ENCODE measurements at regions not wholly inside any gene's neighbourhood (a gene's known extent, or its start where the extent isn't known, plus 50 kb on each side); places are given as distances from the start of the nearest gene placed in this dataset.

- DNase-seq: no peak
These were observed 361.5 kb upstream of the SEMA6D start for GRCh38 chr15:47355759-47356158.

- DNase-seq: no peak
These were observed 361.0 kb upstream of the SEMA6D start for GRCh38 chr15:47356297-47356696.

GRCh38 chr15:47358876-47359275, 358.4 kb upstream of the SEMA6D start:
- no peak for DNase-seq

- no peak for DNase-seq
These were observed 357.0 kb upstream of the SEMA6D start for GRCh38 chr15:47360305-47360704.

- DNase-seq: no peak
These were observed 355.0 kb upstream of the SEMA6D start for GRCh38 chr15:47362118-47362905.

GRCh38 chr15:47363653-47364052, 353.7 kb upstream of the SEMA6D start:
- no peak for DNase-seq

GRCh38 chr15:47364230-47365141, 352.8 kb upstream of the SEMA6D start:
- no peak for DNase-seq

GRCh38 chr15:47366884-47367283, 350.4 kb upstream of the SEMA6D start:
- DNase-seq: no peak

GRCh38 chr15:47367726-47368390, 349.4 kb upstream of the SEMA6D start:
- no peak for DNase-seq

- no peak for DNase-seq
These were observed 345.4 kb upstream of the SEMA6D start for GRCh38 chr15:47371939-47372338.

- DNase-seq: no peak
These were observed 343.1 kb upstream of the SEMA6D start for GRCh38 chr15:47374222-47374621.

- peak; percentile 41 for DNase-seq
These were observed 341.1 kb upstream of the SEMA6D start for GRCh38 chr15:47376190-47376589.

- DNase-seq: no peak
These were observed 339.8 kb upstream of the SEMA6D start for GRCh38 chr15:47377465-47377864.

GRCh38 chr15:47378527-47378926, 338.8 kb upstream of the SEMA6D start:
- no peak for DNase-seq

- no peak for DNase-seq
These were observed 334.2 kb upstream of the SEMA6D start for GRCh38 chr15:47383102-47383501.

- DNase-seq: no peak
These were observed 333.5 kb upstream of the SEMA6D start for GRCh38 chr15:47383801-47384200.

GRCh38 chr15:47384341-47384740, 333.0 kb upstream of the SEMA6D start:
- DNase-seq: peak; percentile 47

- no peak for DNase-seq
These were observed 332.5 kb upstream of the SEMA6D start for GRCh38 chr15:47384776-47385175.

- DNase-seq: no peak
These were observed 330.8 kb upstream of the SEMA6D start for GRCh38 chr15:47386459-47386858.

- no peak for DNase-seq
These were observed 329.0 kb upstream of the SEMA6D start for GRCh38 chr15:47388299-47388698.

GRCh38 chr15:47390208-47390765, 327.0 kb upstream of the SEMA6D start:
- DNase-seq: no peak

GRCh38 chr15:47394286-47394809, 323.0 kb upstream of the SEMA6D start:
- no peak for DNase-seq

GRCh38 chr15:47395076-47395475, 322.2 kb upstream of the SEMA6D start:
- peak; percentile 34 for DNase-seq

All from MV-4-11 (cell line).